SIG-M5 treated with dmso at 0.1 percent for 504 hours (cell line): ENCODE measurements at regions not wholly inside any gene's neighbourhood (a gene's known extent, or its start where the extent isn't known, plus 50 kb on each side); places are given as distances from the start of the nearest gene placed in this dataset.

Experiments used
- DNase-seq: peaks from one replicate; lab custom pipeline; 2025; ENCODE audit not compliant: unreplicated experiment; lab: John Stamatoyannopoulos, UW

GRCh38 chr3:102178817-102179216 lies 256.0 kb upstream of the ZPLD1 start:
- no peak for DNase-seq

DNA sequence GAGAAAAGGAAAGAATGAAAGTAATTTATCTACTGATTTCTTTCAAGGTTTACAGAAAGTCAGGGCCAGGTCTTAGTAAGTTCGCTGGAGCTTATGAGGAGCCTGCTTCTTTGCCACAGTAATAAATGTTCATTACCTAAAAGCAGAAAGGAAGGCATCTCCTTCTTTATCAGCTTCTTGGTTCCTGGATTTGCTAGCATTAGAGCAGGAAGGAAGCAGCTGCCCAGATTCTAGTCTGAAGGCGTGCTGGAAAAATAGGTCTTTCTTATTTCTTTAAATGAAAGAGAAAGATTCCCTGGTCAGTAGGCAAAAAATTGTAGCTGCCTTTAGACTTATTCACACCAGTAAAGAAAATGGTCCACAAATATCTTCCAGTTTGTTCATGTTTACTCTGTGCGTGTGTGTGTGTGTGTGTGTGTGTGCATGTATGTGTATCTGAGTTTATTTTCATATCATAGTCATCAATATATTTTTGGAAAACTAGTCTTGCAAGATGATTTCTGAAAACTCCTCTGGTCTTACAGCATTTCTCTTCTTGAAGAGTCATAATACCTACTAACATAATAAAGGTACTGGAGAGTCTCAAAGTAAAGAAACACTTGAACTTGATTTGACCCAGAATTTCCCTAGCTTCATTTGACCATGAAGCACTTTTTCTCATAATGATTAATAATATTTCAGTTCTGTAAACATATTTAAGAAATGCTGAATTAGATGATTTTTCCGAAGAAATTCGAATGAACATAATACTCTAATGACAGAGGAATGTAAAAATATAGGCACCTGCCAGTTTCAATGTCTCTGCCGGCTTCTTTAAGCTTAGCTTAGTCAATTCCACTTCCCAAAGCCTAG lies 255.3 kb upstream of the ZPLD1 start:
- no peak for DNase-seq

- DNase-seq: peak; percentile 24
These were observed 254.4 kb upstream of the ZPLD1 start for GRCh38 chr3:102180280-102180931.

- no peak for DNase-seq
These were observed 253.5 kb upstream of the ZPLD1 start for GRCh38 chr3:102181175-102181920.

DNA sequence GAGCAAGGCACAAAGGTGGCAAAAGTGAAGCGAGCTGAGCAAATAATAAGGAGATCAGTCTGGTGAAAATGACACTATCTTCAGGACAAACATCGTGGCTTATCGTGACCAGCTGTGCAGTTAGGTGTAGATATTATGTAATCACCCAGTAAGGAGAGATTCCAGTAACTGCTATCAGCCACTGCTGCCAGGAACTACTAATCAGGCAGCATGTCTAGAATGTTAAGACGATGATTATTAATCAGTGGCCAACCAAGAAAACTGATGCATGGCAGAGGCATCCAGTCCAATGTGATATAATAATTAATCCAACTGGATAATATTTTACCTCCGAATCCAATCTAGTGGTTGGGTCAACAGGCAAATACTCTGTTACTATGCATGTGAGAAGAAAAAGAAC lies 252.7 kb upstream of the ZPLD1 start:
- no peak for DNase-seq

GRCh38 chr3:102183186-102183585 lies 251.6 kb upstream of the ZPLD1 start:
- DNase-seq: no peak

- no peak for DNase-seq
These were observed 251.2 kb upstream of the ZPLD1 start for GRCh38 chr3:102183623-102184022.

DNA sequence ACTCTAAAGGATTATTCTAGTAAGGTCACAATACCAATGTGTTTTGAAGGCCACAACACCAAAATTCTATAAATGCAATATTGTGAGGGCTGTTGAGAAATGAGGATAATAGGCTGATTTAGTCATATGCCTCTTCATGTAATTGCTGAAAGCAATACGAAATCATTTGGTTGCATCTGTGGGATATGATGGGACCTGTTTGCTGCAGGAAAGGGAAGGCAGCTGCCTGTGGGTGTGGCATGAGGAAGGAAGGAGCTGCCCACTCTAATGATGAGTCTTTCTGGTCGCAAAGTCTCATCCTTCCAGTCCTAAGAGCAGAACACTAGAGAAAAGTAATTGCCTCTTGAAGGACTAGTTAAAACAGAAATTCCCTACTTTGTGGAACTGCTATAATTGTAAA lies 245.3 kb upstream of the ZPLD1 start:
- DNase-seq: no peak

DNA sequence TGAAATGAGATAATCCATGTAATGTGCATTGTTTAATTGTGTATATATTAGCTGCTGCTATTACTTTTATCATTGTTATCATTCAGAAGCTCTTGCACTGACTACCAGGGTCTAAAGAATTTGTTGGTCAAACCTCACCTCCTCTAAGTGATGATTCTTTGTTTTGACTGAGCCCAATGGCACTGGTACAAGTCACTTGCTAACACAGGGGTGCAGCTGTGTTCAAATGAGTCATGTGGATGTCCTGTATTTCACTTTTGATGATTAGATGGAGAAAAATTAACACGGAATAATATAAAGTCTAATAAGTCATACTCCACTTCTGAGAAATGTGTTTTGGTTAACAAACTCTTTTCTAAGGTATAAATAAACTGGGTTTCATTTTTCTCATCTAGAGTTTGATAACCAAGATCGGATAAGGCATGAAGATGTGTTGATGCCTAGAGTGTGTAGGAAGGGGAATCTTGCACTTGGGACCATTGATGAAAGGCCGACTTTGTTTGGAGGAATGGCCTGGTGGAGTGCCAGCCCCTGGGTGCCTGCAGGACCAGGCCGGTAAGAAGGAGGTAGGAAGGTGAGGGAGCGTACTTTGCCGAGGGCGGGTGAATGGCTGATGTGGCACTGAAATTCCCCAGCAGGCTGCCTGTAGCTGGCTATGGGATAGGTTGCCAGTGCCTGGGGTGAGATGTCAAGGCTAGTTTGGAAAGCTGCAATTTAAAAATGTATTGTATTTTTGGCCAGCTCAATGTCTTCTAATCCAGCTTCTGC lies 244.7 kb upstream of the ZPLD1 start:
- DNase-seq: no peak

DNA sequence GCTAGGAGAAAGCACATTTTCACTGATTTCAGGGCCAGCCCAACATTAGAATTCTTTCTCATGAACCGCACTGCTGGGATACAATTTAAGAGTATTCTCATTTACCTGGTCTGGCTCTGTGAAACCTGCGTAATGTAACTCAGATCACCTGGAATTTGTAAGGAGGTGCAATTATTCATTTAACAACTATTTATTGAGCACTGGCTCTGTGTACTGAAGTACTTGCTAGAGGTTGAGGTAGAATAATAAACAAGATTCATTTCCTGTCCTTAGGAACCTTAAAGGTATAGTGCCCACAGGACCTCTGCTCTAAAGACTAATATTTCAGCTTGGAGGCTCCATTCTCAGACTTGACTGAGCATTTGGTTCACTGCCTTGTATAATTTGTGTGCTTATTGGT lies 242.2 kb upstream of the ZPLD1 start:
- no peak for DNase-seq

DNA sequence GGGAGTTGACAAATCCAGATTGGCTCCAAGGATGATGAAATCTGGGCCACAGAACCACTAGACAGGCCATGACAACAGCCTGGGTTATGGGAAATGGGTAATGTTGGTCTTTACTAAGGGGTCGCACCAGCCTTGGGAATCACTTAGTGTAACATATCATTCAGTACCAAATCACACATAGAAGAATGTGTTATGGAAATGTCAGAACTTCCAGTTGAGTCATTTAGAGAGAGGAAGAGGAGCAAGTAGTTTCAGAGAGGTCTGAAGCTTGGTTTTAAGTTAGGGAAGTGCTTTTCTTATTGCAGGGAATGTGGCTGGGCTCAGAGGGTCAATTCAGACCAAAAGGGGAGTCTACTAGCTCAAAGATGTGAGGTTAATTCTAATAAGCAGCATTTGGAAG lies 241.6 kb upstream of the ZPLD1 start:
- DNase-seq: no peak

GRCh38 chr3:102194001-102194400 lies 240.8 kb upstream of the ZPLD1 start:
- no peak for DNase-seq

- DNase-seq: no peak
These were observed 240.1 kb upstream of the ZPLD1 start for GRCh38 chr3:102194760-102195159.

DNA sequence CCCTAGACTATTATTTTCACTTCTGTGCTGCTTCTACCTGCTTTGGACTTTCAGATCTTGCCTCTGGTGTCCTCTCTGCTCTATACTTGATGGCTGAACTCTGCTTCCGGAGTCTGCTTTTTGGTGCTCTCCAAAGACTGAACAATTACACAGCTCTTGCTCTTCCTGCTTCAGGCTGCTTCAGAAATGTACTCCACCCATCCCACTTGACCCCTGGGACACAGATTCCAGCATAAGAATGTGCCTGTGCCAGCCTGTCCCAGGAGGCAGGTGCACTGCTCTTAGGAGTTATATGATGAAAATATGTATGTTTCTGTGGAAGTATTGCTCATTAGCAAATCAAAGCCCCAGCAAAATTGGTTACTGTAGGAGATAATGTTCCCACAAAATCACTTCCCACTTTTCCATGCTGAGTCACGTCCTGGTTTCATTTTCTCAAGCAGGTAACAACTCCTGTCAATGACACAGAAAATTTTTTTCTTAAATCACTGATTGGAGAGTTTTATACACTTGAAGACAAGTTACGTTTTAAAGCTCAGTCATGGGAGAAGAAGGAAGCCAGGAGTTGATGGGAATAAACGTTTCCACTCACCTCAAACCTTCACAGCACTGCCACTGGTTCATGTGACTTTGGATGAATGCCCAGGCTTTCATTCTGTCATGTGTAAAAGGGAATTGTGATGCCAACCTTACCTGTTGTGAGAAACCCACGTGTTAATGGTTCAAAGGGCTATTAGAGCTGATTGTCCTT lies 239.4 kb upstream of the ZPLD1 start:
- DNase-seq: no peak

DNA sequence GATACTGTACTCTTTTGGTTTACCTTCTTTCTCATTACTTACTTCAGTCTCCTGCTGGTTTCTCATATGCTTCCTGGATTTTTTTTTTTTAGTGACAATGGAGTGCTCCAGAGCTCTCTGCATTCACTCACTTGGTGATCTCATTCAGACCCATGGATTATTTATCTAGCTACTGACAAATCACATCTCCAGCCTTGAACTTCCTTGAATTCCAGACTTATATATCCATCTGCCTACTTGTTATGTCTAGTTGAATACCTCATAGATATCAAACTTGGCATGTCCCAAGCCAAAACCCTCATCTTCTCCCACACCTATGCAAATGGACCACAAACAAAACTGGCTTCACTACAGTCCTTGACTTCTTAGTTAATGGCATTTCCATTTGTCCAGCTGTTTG lies 234.7 kb upstream of the ZPLD1 start:
- no peak for DNase-seq

DNA sequence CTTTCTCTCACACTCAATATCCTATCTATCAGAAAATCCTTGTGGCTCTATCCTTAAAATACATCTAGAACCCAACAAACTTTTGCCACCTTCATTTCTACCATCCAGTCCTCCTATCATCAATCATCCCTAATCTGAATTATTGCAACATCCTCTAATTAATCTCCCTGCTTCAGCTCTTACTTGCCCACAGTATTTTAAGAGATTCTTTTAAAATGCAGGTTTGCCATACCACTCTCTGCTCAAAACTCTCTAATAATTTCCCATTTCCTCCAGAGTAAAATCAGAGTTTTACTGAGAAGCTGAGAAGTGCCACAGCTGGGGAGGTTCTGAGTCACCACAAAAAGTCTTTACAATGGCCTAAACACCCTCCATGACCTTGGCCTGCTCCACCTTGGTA lies 234.3 kb upstream of the ZPLD1 start:
- no peak for DNase-seq

GRCh38 chr3:102205647-102206046 lies 229.2 kb upstream of the ZPLD1 start:
- DNase-seq: peak; percentile 51

DNA sequence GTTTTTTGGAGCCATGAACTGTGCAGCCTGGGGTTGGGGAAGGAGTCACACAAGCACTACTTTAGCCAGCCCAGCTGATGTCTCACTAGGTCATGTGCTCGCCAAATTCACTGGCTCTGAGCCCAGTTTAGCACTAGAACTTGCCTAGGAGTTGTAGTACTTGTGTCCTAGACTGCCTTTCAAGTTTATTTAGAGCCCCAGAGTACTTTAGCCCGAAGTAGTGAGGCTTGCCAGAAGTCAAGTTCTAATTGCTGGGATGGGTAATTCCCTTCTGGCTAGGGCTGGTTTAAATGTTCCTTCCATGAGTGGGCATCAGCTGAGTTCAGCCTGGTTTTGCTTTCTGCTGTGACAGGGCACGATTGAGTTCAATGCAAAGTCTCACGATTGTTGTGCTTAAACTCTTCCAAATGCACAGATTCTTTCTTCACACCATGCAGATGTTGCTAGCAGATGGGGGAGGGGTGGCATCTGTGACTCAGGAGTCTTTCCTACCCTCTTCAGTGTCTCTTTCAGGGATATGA lies 228.2 kb upstream of the ZPLD1 start:
- DNase-seq: no peak

DNA sequence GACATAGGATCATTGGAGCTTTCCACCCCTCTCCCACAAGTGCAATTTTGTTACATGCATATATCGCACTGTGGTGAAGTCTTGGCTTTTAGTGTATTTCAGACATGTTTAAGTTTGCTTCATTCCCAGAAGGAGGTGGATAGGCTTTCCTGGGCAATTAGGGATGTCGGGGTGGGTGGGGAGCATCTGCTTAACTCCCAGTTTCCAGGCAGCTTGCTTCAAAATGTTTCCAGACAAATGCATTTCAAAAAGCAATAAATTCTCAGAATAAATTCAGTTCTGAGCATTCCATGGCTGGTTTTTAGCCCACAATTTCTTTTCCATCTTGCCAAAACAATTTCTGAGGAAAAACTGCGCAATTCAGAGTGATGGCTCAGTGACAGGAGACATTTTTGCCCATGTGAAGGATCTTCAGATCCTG lies 227.7 kb upstream of the ZPLD1 start:
- DNase-seq: no peak

DNA sequence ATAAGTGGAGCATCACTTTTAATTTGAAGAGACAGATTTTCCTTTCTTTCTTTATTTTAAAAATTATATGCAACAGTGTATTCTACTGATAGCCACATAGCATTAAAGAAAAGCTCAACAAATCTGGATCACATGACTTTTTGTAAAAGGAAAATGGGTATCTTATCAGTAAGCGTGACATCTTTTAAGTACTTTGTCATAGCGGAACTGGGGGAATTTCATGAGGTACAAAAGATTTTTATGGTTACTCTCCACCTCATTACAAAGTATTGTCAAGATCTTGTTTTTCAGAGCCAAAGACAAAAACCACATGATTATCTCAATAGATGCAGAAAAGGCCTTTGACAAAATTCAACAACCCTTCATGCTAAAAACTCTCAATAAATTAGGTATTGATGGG lies 219.6 kb upstream of the ZPLD1 start:
- DNase-seq: no peak
